22Rv1 (cell line): ENCODE measurements at regions not wholly inside any gene's neighbourhood (a gene's known extent, or its start where the extent isn't known, plus 50 kb on each side); places are given as distances from the start of the nearest gene placed in this dataset.

Experiments used
- H3K27ac ChIP-seq: fragments of 450-650 bp; 2 replicates; pipeline ENCODE4 v1.5.1; 2017
- ZFX ChIP-seq: fragments of 450-650 bp; IDR thresholded peaks from 2 replicates; pipeline ENCODE4 v1.6.1; 2017; ENCODE audit warnings: antibody characterized with exemption, borderline replicate concordance
- TF ChIP-seq, protein P1 (sequence below): fragments of 450-650 bp; IDR thresholded peaks from 2 replicates; pipeline ENCODE4 v1.5.1; 2017; ENCODE audit warnings: mild to moderate bottlenecking

DNA sequence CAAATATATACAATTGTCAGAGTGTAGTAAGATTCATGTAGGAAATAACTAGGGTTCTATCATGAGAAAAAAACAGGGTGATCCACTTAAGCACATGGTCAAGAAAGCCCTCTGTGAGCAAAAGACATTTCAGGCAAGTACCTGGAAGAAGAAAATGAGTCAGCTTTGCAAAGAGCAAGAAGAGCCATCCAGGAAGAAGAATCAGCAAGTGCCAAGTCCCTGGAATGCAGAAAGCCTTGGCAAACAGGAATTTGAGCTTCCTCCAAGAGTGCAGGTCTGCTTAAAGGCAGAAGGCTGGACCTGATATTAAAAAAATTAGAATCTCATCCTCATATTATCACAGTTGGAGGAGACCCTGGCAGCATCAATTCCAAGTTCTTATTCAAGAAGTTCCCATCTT lies 188.5 kb upstream of the CELF4 start:
- H3K27ac ChIP-seq: no peak overlapping the region
- TF ChIP-seq, protein P1, sequence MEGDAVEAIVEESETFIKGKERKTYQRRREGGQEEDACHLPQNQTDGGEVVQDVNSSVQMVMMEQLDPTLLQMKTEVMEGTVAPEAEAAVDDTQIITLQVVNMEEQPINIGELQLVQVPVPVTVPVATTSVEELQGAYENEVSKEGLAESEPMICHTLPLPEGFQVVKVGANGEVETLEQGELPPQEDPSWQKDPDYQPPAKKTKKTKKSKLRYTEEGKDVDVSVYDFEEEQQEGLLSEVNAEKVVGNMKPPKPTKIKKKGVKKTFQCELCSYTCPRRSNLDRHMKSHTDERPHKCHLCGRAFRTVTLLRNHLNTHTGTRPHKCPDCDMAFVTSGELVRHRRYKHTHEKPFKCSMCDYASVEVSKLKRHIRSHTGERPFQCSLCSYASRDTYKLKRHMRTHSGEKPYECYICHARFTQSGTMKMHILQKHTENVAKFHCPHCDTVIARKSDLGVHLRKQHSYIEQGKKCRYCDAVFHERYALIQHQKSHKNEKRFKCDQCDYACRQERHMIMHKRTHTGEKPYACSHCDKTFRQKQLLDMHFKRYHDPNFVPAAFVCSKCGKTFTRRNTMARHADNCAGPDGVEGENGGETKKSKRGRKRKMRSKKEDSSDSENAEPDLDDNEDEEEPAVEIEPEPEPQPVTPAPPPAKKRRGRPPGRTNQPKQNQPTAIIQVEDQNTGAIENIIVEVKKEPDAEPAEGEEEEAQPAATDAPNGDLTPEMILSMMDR: no peak
- no peak for TF ChIP-seq ZFX

DNA sequence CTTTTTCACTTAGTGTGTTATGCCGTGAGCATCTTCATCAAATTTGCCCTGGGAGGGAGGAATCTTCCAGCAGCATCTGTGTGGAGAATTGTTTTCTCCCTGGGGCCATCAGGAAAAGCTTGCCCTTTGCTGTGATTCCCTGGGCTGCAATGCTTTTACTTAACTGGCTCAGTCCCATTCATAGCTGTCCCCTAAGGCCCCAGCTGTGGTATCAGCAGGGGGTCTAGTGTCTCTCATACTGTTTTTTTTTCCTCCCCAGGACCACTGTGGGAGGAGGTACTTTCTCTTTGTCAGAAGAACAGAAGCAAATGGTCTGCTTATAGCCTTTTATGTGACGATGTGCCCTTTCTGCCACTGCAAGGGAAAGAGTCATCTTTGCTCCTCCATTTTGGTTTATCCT lies 176.8 kb upstream of the CELF4 start:
- H3K27ac ChIP-seq: no peak overlapping the region
- TF ChIP-seq, protein P1: no peak
- TF ChIP-seq ZFX: no peak

DNA sequence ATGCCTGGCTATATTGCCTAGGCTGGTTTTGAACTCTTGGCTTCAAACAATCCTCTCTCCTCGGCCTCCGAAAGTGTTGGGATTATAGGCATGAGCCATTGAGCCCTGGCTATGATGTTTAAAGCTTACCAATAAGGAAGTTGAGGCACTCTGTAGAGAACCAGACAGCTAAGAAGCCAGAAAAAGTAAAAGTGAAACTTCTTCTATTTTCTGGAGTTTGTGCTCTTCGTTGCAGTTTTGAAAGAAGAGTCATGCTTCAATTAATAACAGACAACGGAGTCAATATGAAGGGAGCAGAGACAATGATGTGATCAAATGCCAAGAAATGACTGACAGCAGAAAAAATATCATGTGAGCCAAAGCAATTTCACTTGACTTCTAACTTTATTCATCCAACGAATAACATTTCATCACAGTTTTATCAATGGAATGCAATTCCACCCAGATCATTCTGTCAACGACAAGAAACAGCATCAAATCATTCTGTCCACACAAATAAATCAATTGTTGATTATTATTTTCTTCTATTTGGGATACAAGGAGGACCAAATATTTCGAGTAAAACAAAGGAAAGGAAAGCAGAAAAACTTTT lies 175.5 kb upstream of the CELF4 start:
- no peak overlapping the region for H3K27ac ChIP-seq
- TF ChIP-seq, protein P1: no peak
- TF ChIP-seq ZFX: no peak

DNA sequence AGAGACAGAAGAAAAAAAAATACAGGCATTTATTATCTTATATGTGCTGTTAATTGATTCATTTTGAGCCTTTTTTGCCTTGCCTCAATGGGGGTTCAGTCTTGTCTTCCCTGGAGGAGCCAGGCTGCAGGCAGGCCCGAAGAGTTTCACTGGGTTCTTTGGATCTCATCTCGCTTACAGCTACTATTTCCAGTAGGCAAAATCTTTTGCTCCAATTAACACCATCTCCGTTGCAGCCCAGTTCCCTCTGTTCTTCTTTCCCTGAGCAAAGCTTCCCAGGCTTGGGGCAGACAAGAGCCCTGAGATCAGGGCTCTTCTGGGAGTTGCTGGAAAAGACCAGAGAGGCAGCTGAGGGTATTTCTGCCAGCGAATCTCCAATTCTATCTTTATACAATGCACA lies 168.8 kb upstream of the CELF4 start:
- no peak overlapping the region for H3K27ac ChIP-seq
- TF ChIP-seq, protein P1: no peak
- TF ChIP-seq ZFX: no peak

DNA sequence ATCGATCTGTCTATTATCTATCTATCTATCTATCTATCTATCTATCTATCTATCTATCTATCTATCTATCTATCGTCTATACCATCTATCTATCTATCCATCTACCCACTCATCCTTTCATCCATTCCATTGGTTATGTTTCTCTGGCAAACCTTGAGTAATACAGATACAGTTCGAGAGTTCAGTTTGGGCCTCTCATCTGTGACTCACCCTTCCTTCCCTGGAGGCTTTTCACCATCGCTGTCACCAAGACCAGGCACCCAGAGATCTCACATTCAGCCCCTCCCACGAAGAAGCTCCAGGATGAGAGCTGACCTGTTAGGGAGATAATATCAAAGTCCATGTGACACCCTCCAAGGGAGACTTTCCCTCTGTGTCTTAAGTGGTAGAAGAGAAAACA lies 164.1 kb upstream of the CELF4 start:
- no peak overlapping the region for H3K27ac ChIP-seq
- TF ChIP-seq, protein P1: no peak
- no peak for TF ChIP-seq ZFX

DNA sequence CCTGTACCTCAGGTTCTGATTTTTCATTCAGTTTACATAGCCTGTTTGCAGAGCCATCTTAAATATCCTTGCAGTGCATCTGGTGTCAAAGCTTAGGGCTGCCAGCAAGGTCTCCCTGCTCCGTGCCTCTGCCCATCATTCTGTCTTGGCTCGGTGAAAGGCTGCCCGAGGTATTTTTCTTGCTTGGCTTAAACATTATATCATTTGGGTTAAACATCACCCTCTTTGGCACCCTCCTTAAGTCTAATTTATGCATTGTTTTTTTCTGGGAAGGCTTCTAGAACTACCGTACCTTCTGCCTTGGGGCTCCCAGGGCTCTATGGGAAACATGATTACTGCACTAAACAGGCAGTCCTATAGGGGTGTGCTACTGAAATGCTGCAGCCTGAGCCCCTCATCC lies 158.6 kb upstream of the CELF4 start:
- H3K27ac ChIP-seq: no peak overlapping the region
- no peak for TF ChIP-seq ZFX
- TF ChIP-seq, protein P1: no peak

DNA sequence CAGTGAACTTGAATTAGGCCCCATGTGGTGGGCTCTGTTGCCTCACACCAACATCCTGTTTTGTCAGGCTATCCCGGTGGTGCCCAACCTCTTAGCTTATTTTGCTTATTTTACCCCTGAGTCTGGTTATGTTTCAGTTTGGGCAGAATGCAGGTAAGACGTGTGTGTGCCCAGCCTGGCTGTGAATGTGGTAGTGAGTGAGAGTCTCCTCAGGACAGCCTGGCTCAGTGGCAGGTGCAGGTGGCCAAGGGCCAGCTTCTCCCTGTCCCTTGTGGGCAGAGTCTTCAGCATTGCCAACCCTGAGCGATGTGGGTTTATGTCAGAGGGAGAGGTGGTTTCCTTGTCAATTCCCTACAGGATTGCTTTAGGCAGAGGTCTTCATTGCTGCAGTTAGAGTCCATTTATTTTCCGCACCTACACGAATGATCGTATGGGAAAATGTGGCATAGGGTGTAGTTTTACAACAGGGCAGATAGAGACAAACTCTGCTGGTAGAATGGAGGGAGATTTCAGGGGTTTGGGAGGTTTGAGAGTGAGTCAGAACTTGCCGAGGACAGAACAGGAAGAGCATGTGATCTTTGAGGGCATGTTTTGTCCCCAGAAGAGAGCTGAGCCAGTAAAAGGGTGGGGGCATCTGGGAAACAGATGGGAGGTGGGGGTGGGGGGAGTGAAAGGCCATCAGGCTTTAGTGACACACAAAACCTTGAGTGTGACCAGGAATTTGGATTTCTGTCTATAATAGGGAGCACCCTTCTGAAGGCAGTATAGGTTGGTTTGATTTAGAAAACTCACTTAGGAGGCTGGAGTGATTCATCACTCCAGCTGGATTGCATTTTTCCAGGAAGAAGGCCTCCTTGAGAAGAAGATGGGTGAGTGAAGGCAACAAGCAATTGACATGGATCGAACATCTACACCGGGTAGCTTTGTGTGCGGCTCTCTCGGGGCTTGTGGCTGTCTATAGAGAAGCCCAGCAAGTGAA lies 156.2 kb upstream of the CELF4 start:
- TF ChIP-seq ZFX: no peak
- TF ChIP-seq, protein P1: no peak
- H3K27ac ChIP-seq: no peak overlapping the region
